Smooth muscle cell (in vitro differentiated cells): ENCODE measurements at regions not wholly inside any gene's neighbourhood (a gene's known extent, or its start where the extent isn't known, plus 50 kb on each side); places are given as distances from the start of the nearest gene placed in this dataset.

Experiments
- DNase-seq: peaks from one replicate; lab custom pipeline; 2025; ENCODE audit not compliant: unreplicated experiment; lab: John Stamatoyannopoulos, UW
- H2AFZ ChIP-seq: fragments of 200-600 bp; sonication (generic); 2 replicates; pipeline ENCODE4 v1.6.0; 2016; ENCODE audit warnings: antibody characterized with exemption, low read depth, mild to moderate bottlenecking
- H3F3A ChIP-seq: fragments of 200-600 bp; sonication (generic); 2 replicates; pipeline ENCODE4 v1.6.0; 2017; ENCODE audit warnings: antibody characterized with exemption, low read depth
- H3K27ac ChIP-seq: fragments of 200-600 bp; sonication (generic); 2 replicates; pipeline ENCODE4 v1.5.1; 2016; ENCODE audit warnings: low read depth, mild to moderate bottlenecking
- H3K27me3 ChIP-seq: fragments of 200-600 bp; sonication (generic); 2 replicates; pipeline ENCODE4 v1.6.1; 2016; ENCODE audit warnings: low read depth, mild to moderate bottlenecking
- H3K36me3 ChIP-seq: fragments of 200-600 bp; sonication (generic); 2 replicates; pipeline ENCODE4 v1.5.1; 2016; ENCODE audit warnings: low read depth
- H3K4me1 ChIP-seq: fragments of 200-600 bp; sonication (generic); 2 replicates; pipeline ENCODE4 v1.5.1; 2016; ENCODE audit warnings: low read depth
- H3K4me2 ChIP-seq: fragments of 200-600 bp; sonication (generic); 2 replicates; pipeline ENCODE4 v1.6.0; 2016; ENCODE audit warnings: mild to moderate bottlenecking
- H3K4me3 ChIP-seq: fragments of 200-600 bp; sonication (generic); 2 replicates; pipeline ENCODE4 v1.5.1; 2016; ENCODE audit warnings: mild to moderate bottlenecking
- H3K79me2 ChIP-seq: fragments of 200-600 bp; sonication (generic); 2 replicates; pipeline ENCODE4 v1.6.0; 2016; ENCODE audit warnings: low read depth, mild to moderate bottlenecking
- H3K9ac ChIP-seq: fragments of 200-600 bp; sonication (generic); 2 replicates; pipeline ENCODE4 v1.6.0; 2016; ENCODE audit warnings: low read depth
- H3K9me3 ChIP-seq: fragments of 200-600 bp; sonication (generic); replicated peaks from 2 replicates; pipeline ENCODE4 v1.5.1; 2016; ENCODE audit warnings: low read depth
- H4K20me1 ChIP-seq: fragments of 200-600 bp; sonication (generic); 2 replicates; pipeline ENCODE4 v1.6.0; 2016; ENCODE audit warnings: low read depth
- WGBS: methylation state at CpG from one replicate; pipeline ENCODE4 v1.1.7; 2016; ENCODE audit warnings: low lambda C conversion rate; 5-methylcytosine and 5-hydroxymethylcytosine counted together
- TF ChIP-seq, protein P1 (sequence below): fragments of 200-600 bp; sonication (generic); IDR thresholded peaks from 2 replicates; pipeline ENCODE4 v1.5.1; 2017; ENCODE audit warnings: borderline replicate concordance, mild to moderate bottlenecking, antibody characterized with exemption; ENCODE audit not compliant: insufficient read depth, poor library complexity, severe bottlenecking

DNA sequence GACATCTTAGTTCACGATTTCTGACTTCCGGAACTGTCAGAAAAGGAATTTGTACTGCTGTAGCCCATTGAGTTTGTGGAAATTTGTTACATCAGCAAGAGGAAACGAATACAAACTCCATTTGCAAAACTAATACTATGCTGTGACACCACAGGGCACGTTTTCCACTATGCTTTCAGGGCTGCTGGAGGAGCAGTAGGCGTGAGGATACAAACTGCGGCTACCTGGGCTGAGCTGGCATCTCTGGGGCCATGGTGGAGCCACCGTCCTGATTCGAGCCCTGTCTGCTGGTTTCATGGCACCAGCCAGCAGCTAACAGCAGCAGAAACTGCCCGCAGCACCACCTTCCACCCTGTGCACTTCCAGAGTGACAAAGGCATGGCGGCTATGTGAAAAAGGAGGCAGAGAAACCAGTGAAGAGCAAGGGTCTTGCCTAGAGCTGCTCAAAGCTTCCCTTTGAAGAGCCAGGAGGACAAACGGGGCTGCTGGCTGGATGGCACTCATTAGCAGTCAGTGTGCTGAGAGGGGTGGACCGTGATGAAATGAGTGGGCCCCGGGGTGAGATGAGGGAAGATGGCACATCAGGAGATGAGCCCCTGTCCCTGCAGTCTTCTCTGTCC is 58.9 kb upstream of the STX16 start:
- WGBS: 91% methylated on average over 13 of the region's 13 CpGs
- no peak overlapping the region for H3K9ac ChIP-seq

DNA sequence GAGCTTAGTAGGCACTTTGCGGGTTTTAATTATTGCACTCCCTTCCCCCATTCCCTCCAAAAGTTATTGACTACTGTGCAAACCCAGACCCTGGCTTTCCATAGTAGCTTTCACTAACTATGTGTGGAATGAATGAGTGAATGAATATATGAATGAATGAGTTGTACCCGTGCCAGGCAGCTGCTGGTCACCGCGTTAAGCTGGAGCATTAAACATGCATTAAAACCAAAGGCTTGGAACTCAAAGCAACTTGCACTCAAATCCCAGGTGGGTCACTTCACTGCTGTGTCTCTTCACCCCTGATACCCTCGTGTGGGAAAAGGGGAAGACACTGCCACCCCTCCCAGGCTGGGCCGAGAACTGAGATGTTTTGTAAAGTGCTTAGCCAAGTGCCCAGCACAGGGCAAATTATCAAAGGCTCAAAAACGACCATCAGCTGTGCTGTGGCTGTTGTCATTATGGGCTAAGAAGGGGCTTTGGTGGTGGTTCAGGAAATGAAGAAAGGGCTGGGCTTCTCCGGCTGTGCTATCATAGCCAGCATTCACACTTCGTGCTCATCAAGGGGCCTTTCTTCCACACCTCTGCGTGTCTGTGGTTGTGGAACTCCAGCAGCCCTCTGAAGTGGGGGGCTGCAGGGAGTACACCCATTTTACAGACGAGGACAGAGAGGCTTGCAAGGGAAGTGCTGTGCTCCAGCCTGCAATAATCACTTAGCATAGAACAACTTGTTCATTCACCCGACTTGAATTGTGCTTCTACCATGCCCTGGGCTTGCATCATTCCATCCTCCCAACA is 60.2 kb upstream of the STX16 start:
- TF ChIP-seq, protein P1, sequence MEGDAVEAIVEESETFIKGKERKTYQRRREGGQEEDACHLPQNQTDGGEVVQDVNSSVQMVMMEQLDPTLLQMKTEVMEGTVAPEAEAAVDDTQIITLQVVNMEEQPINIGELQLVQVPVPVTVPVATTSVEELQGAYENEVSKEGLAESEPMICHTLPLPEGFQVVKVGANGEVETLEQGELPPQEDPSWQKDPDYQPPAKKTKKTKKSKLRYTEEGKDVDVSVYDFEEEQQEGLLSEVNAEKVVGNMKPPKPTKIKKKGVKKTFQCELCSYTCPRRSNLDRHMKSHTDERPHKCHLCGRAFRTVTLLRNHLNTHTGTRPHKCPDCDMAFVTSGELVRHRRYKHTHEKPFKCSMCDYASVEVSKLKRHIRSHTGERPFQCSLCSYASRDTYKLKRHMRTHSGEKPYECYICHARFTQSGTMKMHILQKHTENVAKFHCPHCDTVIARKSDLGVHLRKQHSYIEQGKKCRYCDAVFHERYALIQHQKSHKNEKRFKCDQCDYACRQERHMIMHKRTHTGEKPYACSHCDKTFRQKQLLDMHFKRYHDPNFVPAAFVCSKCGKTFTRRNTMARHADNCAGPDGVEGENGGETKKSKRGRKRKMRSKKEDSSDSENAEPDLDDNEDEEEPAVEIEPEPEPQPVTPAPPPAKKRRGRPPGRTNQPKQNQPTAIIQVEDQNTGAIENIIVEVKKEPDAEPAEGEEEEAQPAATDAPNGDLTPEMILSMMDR: no peak
- H3F3A ChIP-seq: no peaks in the 10 kb centered on the region
- H3K36me3 ChIP-seq: no peaks in the 10 kb centered on the region
- H3K4me3 ChIP-seq: no peak overlapping the region
- WGBS: 83% methylated on average over 12 of the region's 12 CpGs
- H4K20me1 ChIP-seq: no peaks in the 10 kb centered on the region
- H3K4me1 ChIP-seq: no peaks in the 10 kb centered on the region
- no peak for DNase-seq
- no peaks in the 10 kb centered on the region for H3K27me3 ChIP-seq
- no peak overlapping the region for H3K4me2 ChIP-seq
- no peak overlapping the region for H3K27ac ChIP-seq
- no peaks in the 10 kb centered on the region for H3K79me2 ChIP-seq
- H3K9me3 ChIP-seq: no peaks in the 10 kb centered on the region
- no peak overlapping the region for H3K9ac ChIP-seq
- no peak overlapping the region for H2AFZ ChIP-seq

More for the DNA sequence above, 58.9 kb upstream of the STX16 start:
- Histone ChIP-seq H3K27me3 (no peaks in the 10 kb centered on the region), H3K4me1 (peaks cover 5% of the 10 kb centered on the region), H3K9me3 (no peaks in the 10 kb centered on the region), H3K4me3 (no peak overlapping the region), H4K20me1 (no peaks in the 10 kb centered on the region), H3K27ac (no peak overlapping the region), H3K36me3 (no peaks in the 10 kb centered on the region), H3K4me2 (no peak overlapping the region), H3K79me2 (no peaks in the 10 kb centered on the region), H3F3A (no peaks in the 10 kb centered on the region), H2AFZ (no peak overlapping the region)
- TF ChIP-seq, protein P1: no peak
- no peak for DNase-seq

DNA sequence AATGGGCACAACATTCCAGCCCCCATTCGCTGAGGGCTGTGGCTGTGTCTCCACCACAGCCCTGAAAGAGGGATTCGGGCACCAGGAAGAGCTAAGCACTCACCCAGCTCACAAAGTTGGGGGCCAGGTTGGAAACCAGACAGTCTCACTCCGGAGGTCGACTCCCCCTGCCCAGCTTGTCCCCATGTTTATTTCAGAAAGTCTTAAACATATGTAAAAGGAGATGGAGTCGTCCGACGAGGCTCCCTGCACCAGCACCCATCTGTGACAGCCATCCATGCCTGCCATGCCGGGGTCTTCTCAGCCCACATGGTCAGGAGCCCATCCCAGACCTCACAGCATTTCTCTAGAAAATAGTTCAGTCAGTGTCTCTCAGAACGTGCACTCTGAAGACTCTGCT is 63.6 kb upstream of the STX16 start:
- Histone ChIP-seq H3K36me3 (no peaks in the 10 kb centered on the region), H3K27me3 (no peaks in the 10 kb centered on the region), H3K9ac (no peak overlapping the region), H4K20me1 (no peaks in the 10 kb centered on the region), H3K79me2 (no peaks in the 10 kb centered on the region), H3K4me2 (no peak overlapping the region), H3F3A (no peaks in the 10 kb centered on the region), H2AFZ (no peak overlapping the region), H3K4me1 (peaks cover 3% of the 10 kb centered on the region), H3K27ac (no peak overlapping the region), H3K9me3 (no peaks in the 10 kb centered on the region), H3K4me3 (no peak overlapping the region)
- 93% methylated on average over 9 of the region's 9 CpGs for WGBS
- TF ChIP-seq, protein P1: no peak
- no peak for DNase-seq
